GM23338 (cell line): ENCODE measurements at regions not wholly inside any gene's neighbourhood (a gene's known extent, or its start where the extent isn't known, plus 50 kb on each side); places are given as distances from the start of the nearest gene placed in this dataset.

Source experiments
- ATAC-seq: fragments of 200-7000 bp; cut with Tn5 transposase; 3 replicates; pipeline ENCODE4 v1.9.1; 2020
- DNase-seq: peaks from one replicate; pipeline ENCODE4 v3.0.0-alpha.2; 2015; ENCODE audit warnings: low spot score
- H2AFZ ChIP-seq: fragments of 200-600 bp; sonication (generic); 2 replicates; pipeline ENCODE4 v1.8.0; 2016; ENCODE audit warnings: antibody characterized with exemption, mild to moderate bottlenecking, moderate library complexity
- H3F3A ChIP-seq: fragments of 200-600 bp; sonication (generic); replicated peaks from 2 replicates; pipeline ENCODE4 v1.8.0; 2017; ENCODE audit warnings: antibody characterized with exemption, mixed run types, low read depth
- H3K27ac ChIP-seq: fragments of 200-600 bp; sonication (generic); 2 replicates; pipeline ENCODE4 v1.6.1; 2016; ENCODE audit warnings: low read depth
- H3K27me3 ChIP-seq: fragments of 200-600 bp; sonication (generic); 2 replicates; pipeline ENCODE4 v1.8.0; 2016; ENCODE audit warnings: mild to moderate bottlenecking, mixed run types, moderate library complexity; ENCODE audit not compliant: insufficient read depth
- H3K36me3 ChIP-seq: fragments of 200-600 bp; sonication (generic); 2 replicates; pipeline ENCODE4 v1.8.0; 2016; ENCODE audit warnings: mild to moderate bottlenecking; ENCODE audit not compliant: insufficient read depth
- H3K4me1 ChIP-seq: fragments of 200-600 bp; sonication (generic); 2 replicates; pipeline ENCODE4 v1.8.0; 2016; ENCODE audit warnings: mild to moderate bottlenecking, moderate library complexity; ENCODE audit not compliant: insufficient read depth
- H3K4me2 ChIP-seq: fragments of 200-600 bp; sonication (generic); 2 replicates; pipeline ENCODE4 v1.7.1; 2017; ENCODE audit warnings: mixed run types
- H3K4me3 ChIP-seq: fragments of 200-600 bp; sonication (generic); 2 replicates; pipeline ENCODE4 v1.6.1; 2016; ENCODE audit warnings: mixed run types
- H3K79me2 ChIP-seq: fragments of 200-600 bp; sonication (generic); replicated peaks from 2 replicates; pipeline ENCODE4 v1.8.0; 2017; ENCODE audit warnings: mild to moderate bottlenecking; ENCODE audit not compliant: insufficient read depth
- H3K9me2 ChIP-seq: fragments of 200-600 bp; sonication (generic); 2 replicates; pipeline ENCODE4 v1.8.0; 2017; ENCODE audit not compliant: insufficient read depth
- H4K20me1 ChIP-seq: fragments of 200-600 bp; sonication (generic); replicated peaks from 2 replicates; pipeline ENCODE4 v1.8.0; 2017; ENCODE audit warnings: mild to moderate bottlenecking; ENCODE audit not compliant: insufficient read depth
- H3K27ac Mint-ChIP-seq: 2 replicates; pipeline ENCODE4 v1.8.0; 2020; ENCODE audit warnings: inconsistent platforms, mild to moderate bottlenecking, moderate library complexity, mixed read lengths
- H3K27me3 Mint-ChIP-seq: 3 replicates; pipeline ENCODE4 v1.8.0; 2022; ENCODE audit warnings: low read depth, mild to moderate bottlenecking, moderate library complexity, mixed read lengths, inconsistent platforms; ENCODE audit not compliant: insufficient read depth, poor library complexity
- H3K36me3 Mint-ChIP-seq: 3 replicates; pipeline ENCODE4 v1.8.0; 2021; ENCODE audit warnings: low read depth, mild to moderate bottlenecking, inconsistent platforms, moderate library complexity, mixed read lengths
- H3K4me1 Mint-ChIP-seq: 3 replicates; pipeline ENCODE4 v1.8.0; 2020; ENCODE audit warnings: mild to moderate bottlenecking, inconsistent platforms, mixed read lengths
- H3K4me3 Mint-ChIP-seq: 3 replicates; pipeline ENCODE4 v1.8.0; 2021; ENCODE audit warnings: moderate library complexity, mild to moderate bottlenecking, inconsistent platforms, mixed read lengths
- H3K9me3 Mint-ChIP-seq: 3 replicates; pipeline ENCODE4 v1.8.0; 2020; ENCODE audit warnings: moderate library complexity, mild to moderate bottlenecking, inconsistent platforms, mixed read lengths
- CREB1 ChIP-seq: fragments of 250-450 bp; sonication (Bioruptor Pico); IDR thresholded peaks from 2 replicates; pipeline ENCODE4 v1.5.0; 2020; ENCODE audit warnings: low read depth, mild to moderate bottlenecking, moderate library complexity
- CTCF ChIP-seq, 2 experiments: fragments of 200-600 bp in 1 of 2; sonication (generic) in 1 of 2; conservative IDR thresholded peaks; 2 replicates each; pipeline versions ENCODE4 v1.5.1 to v1.6.1; 2016 to 2017; ENCODE audit warnings: antibody characterized with exemption in 2 of 2, low read depth in 2 of 2, mild to moderate bottlenecking in 2 of 2, moderate library complexity in 1 of 2
- ETS1 ChIP-seq: IDR thresholded peaks from 2 replicates; pipeline ENCODE4 v1.6.1; 2016; ENCODE audit warnings: antibody characterized with exemption
- EZH2 ChIP-seq: fragments of 200-600 bp; sonication (generic); IDR thresholded peaks from one replicate; pipeline ENCODE4 v1.8.0; 2017; ENCODE audit warnings: antibody characterized with exemption, mild to moderate bottlenecking, low read depth; ENCODE audit not compliant: unreplicated experiment
- EZH2phosphoT487 ChIP-seq: fragments of 200-600 bp; sonication (generic); IDR thresholded peaks from one replicate; pipeline ENCODE4 v1.8.1; 2018; ENCODE audit warnings: antibody characterized with exemption; ENCODE audit not compliant: unreplicated experiment
- JUNB ChIP-seq: IDR thresholded peaks from one replicate; pipeline ENCODE4 v1.6.1; 2016; ENCODE audit warnings: antibody characterized with exemption; ENCODE audit not compliant: unreplicated experiment
- NANOG ChIP-seq: IDR thresholded peaks from 2 replicates; pipeline ENCODE4 v1.6.1; 2016; ENCODE audit warnings: antibody characterized with exemption, borderline replicate concordance
- POLR2AphosphoS5 ChIP-seq: IDR thresholded peaks from 2 replicates; pipeline ENCODE4 v1.6.1; 2016; ENCODE audit warnings: antibody characterized with exemption, low read depth
- STAT1 ChIP-seq: IDR thresholded peaks from one replicate; pipeline ENCODE4 v1.6.1; 2016; ENCODE audit warnings: antibody characterized with exemption; ENCODE audit not compliant: unreplicated experiment
- ZNF114 ChIP-seq: fragments of 250-450 bp; sonication (Bioruptor Pico); IDR thresholded peaks from 2 replicates; pipeline ENCODE4 v1.5.0; 2020; ENCODE audit warnings: mild to moderate bottlenecking, moderate library complexity
- ZNF331 ChIP-seq: fragments of 250-450 bp; sonication (Bioruptor Pico); IDR thresholded peaks from 2 replicates; pipeline ENCODE4 v1.5.0; 2020; ENCODE audit warnings: low read depth, mild to moderate bottlenecking, moderate library complexity
- ZNF462 ChIP-seq: fragments of 250-450 bp; sonication (Bioruptor Pico); IDR thresholded peaks from 2 replicates; pipeline ENCODE4 v1.5.0; 2020; ENCODE audit warnings: mild to moderate bottlenecking, moderate library complexity

- no peak for DNase-seq
- no peaks in the 10 kb centered on the region for H3K4me1 ChIP-seq
- TF ChIP-seq EZH2phosphoT487 (no peak), ZNF114 (CRISPR knock-in tag) (no peak), ETS1 (no peak), JUNB (no peak)
- ATAC-seq, result no peak
- H4K20me1 ChIP-seq, result no peaks in the 10 kb centered on the region
- no peaks in the 10 kb centered on the region for H3K27me3 ChIP-seq
- H3K79me2 ChIP-seq, result no peaks in the 10 kb centered on the region
- no peaks in the 10 kb centered on the region for H3K36me3 Mint-ChIP-seq
- H3K4me2 ChIP-seq, result no peak overlapping the region
- no peak overlapping the region for H3K27ac ChIP-seq
- no peak overlapping the region for H3K27ac Mint-ChIP-seq
- no peak overlapping the region for H2AFZ ChIP-seq
- H3K4me3 ChIP-seq, result no peak overlapping the region
- no peaks in the 10 kb centered on the region for H3K27me3 Mint-ChIP-seq
- no peaks in the 10 kb centered on the region for H3K36me3 ChIP-seq
- H3K9me3 Mint-ChIP-seq, result no peaks in the 10 kb centered on the region
- no peaks in the 10 kb centered on the region for H3F3A ChIP-seq
- no peaks in the 10 kb centered on the region for H3K9me2 ChIP-seq
- no peak overlapping the region for H3K4me3 Mint-ChIP-seq
- H3K4me1 Mint-ChIP-seq, result peaks cover 5% of the 10 kb centered on the region; the same call in 1 of the 3 replicates
Observed at GRCh38 chr5:85140471-85140870, 755.8 kb upstream of the EDIL3 start.

GRCh38 chr5:85143138-85143537 lies 758.5 kb upstream of the EDIL3 start:
- H3K4me3 Mint-ChIP-seq, result no peak overlapping the region
- no peak overlapping the region; the same call in 1 of the 2 replicates for H3K27ac Mint-ChIP-seq
- Histone ChIP-seq H3K27me3 (no peaks in the 10 kb centered on the region), H4K20me1 (no peaks in the 10 kb centered on the region), H3K4me1 (no peaks in the 10 kb centered on the region), H3K4me2 (no peak overlapping the region), H3K27ac (no peak overlapping the region), H3F3A (no peaks in the 10 kb centered on the region), H3K9me2 (no peaks in the 10 kb centered on the region), H3K4me3 (no peak overlapping the region), H3K79me2 (no peaks in the 10 kb centered on the region), H2AFZ (no peak overlapping the region), H3K36me3 (no peaks in the 10 kb centered on the region)
- ATAC-seq (no peak), DNase-seq (no peak)
- no peaks in the 10 kb centered on the region for H3K9me3 Mint-ChIP-seq
- H3K27me3 Mint-ChIP-seq, result no peaks in the 10 kb centered on the region
- TF ChIP-seq ETS1 (no peak), STAT1 (no peak), EZH2 (no peak), JUNB (no peak), NANOG (no peak), ZNF462 (CRISPR knock-in tag) (no peak), ZNF331 (CRISPR knock-in tag) (no peak), EZH2phosphoT487 (no peak), CREB1 (no peak), CTCF (conservative IDR thresholded peaks at IDR 0.05; ENCODE audit: low read depth in 2 of 2) (no peak), ZNF114 (CRISPR knock-in tag) (no peak), POLR2AphosphoS5 (no peak)
- H3K4me1 Mint-ChIP-seq, result peaks cover 5% of the 10 kb centered on the region; the same call in 1 of the 3 replicates
- H3K36me3 Mint-ChIP-seq, result no peaks in the 10 kb centered on the region
